Lung microvascular endothelial cell (primary cell): ENCODE measurements at regions not wholly inside any gene's neighbourhood (a gene's known extent, or its start where the extent isn't known, plus 50 kb on each side); places are given as distances from the start of the nearest gene placed in this dataset.
A peak's percentile ranks its signal among the peaks of the same experiment; 100 is the strongest.
"Not testable (repeated sequence)": the region's sequence is repeated elsewhere in the genome, so short reads cannot be mapped to it uniquely, and the experiment has no call there.

Experiments
- DNase-seq, 2 donors: peaks; one replicate each; pipeline versions ENCODE4 v3.0.0 to v3.0.0-alpha.2; 2010; ENCODE audit warnings: low read depth in 2 of 2

- no peak for DNase-seq
These were observed 834.4 kb upstream of the SLC39A10 start for GRCh38 chr2:194822657-194823056.

- DNase-seq = no peak
These were observed 834.9 kb upstream of the SLC39A10 start for GRCh38 chr2:194822097-194822496.

GRCh38 chr2:194819367-194819766 lies 837.7 kb upstream of the SLC39A10 start:
- peak in 1 of 2 donors; percentile 24 for DNase-seq

- no peak for DNase-seq
These were observed 841.6 kb upstream of the SLC39A10 start for GRCh38 chr2:194815475-194815874.

- DNase-seq = no peak
These were observed 854.4 kb upstream of the SLC39A10 start for GRCh38 chr2:194802589-194802988.

- DNase-seq = not testable (repeated sequence)
These were observed 870.0 kb upstream of the SLC39A10 start for GRCh38 chr2:194787071-194787470.

- DNase-seq = not testable (repeated sequence)
These were observed 885.6 kb upstream of the SLC39A10 start for GRCh38 chr2:194771394-194771793.

GRCh38 chr2:194769030-194769429 lies 888.0 kb upstream of the SLC39A10 start:
- DNase-seq = no peak

GRCh38 chr2:194765723-194766122 lies 891.3 kb upstream of the SLC39A10 start:
- DNase-seq = no peak

- no peak for DNase-seq
These were observed 906.1 kb upstream of the SLC39A10 start for GRCh38 chr2:194750926-194751325.

GRCh38 chr2:194745557-194746146 lies 911.4 kb upstream of the SLC39A10 start:
- DNase-seq = no peak

- DNase-seq = no peak
These were observed 914.3 kb upstream of the SLC39A10 start for GRCh38 chr2:194742706-194743105.

- no peak for DNase-seq
These were observed 917.8 kb upstream of the SLC39A10 start for GRCh38 chr2:194739217-194739616.

- DNase-seq = no peak
These were observed 921.0 kb upstream of the SLC39A10 start for GRCh38 chr2:194735837-194736542.

- DNase-seq = no peak
These were observed 926.8 kb upstream of the SLC39A10 start for GRCh38 chr2:194730266-194730665.

GRCh38 chr2:194725169-194725568 lies 931.9 kb upstream of the SLC39A10 start:
- no peak for DNase-seq

- DNase-seq = no peak
These were observed 933.6 kb upstream of the SLC39A10 start for GRCh38 chr2:194723446-194723845.

GRCh38 chr2:194721227-194721626 lies 935.8 kb upstream of the SLC39A10 start:
- DNase-seq = no peak

- DNase-seq = no peak
These were observed 936.6 kb upstream of the SLC39A10 start for GRCh38 chr2:194720462-194720861.

- DNase-seq = no peak
These were observed 938.1 kb upstream of the SLC39A10 start for GRCh38 chr2:194718881-194719280.

GRCh38 chr2:194714541-194714940 lies 942.5 kb upstream of the SLC39A10 start:
- no peak for DNase-seq

GRCh38 chr2:194709840-194710239 lies 947.2 kb upstream of the SLC39A10 start:
- no peak for DNase-seq

- DNase-seq = no peak
These were observed 950.8 kb upstream of the SLC39A10 start for GRCh38 chr2:194706179-194706578.
